ENCODE measurements at regions not wholly inside any gene's neighbourhood (a gene's known extent, or its start where the extent isn't known, plus 50 kb on each side); places are given as distances from the start of the nearest gene placed in this dataset.

GRCh38 chr11:121800731-121801393 is 315.2 kb downstream of the BLID start:
- Histone ChIP-seq H3K27ac (ENCODE audit: low read length) (no peak overlapping the region), H3K9me3 (ENCODE audit: low read length) (no peaks in the 10 kb centered on the region), H4K20me1 (ENCODE audit: insufficient read depth) (no peaks in the 10 kb centered on the region), H3K79me2 (replicated peaks; ENCODE audit: insufficient read depth, low read length) (no peaks in the 10 kb centered on the region), H3K4me3 (ENCODE audit: low read length) (no peak overlapping the region), H2AFZ (ENCODE audit: low read depth, low read length) (no peak overlapping the region), H3F3A (ENCODE audit: insufficient read depth, low read length, poor library complexity, severe bottlenecking) (no peaks in the 10 kb centered on the region), H3K9ac (ENCODE audit: low read length) (no peak overlapping the region), H3K9me2 (ENCODE audit: insufficient read depth, low read length) (no peaks in the 10 kb centered on the region), H3K4me2 (ENCODE audit: low read length) (no peak overlapping the region), H3K36me3 (ENCODE audit: insufficient read depth, low read length) (no peaks in the 10 kb centered on the region), H3K27me3 (ENCODE audit: insufficient read depth, low read depth, low read length) (no peaks in the 10 kb centered on the region)
- TF ChIP-seq TAF1 (IDR thresholded peaks at IDR 0.05; ENCODE audit: low read depth) (no peak), CTCF (IDR thresholded peaks at IDR 0.05; ENCODE audit: poor library complexity, severe bottlenecking) (no peak), RAD21 (conservative IDR thresholded peaks at IDR 0.05) (no peak), POLR2AphosphoS5 (IDR thresholded peaks at IDR 0.05) (no peak), EZH2 (IDR thresholded peaks at IDR 0.05; ENCODE audit: borderline replicate concordance, insufficient read depth, low read length, poor library complexity, severe bottlenecking) (no peak), REST (IDR thresholded peaks at IDR 0.05; ENCODE audit: borderline replicate concordance) (no peak), EP300 (conservative IDR thresholded peaks at IDR 0.05; ENCODE audit: poor library complexity, severe bottlenecking) (no peak), SMC3 (conservative IDR thresholded peaks at IDR 0.05; ENCODE audit: poor library complexity) (no peak), MXI1 (conservative IDR thresholded peaks at IDR 0.05; ENCODE audit: poor library complexity, severe bottlenecking) (no peak)

GRCh38 chr11:121800240-121800639 is 315.8 kb downstream of the BLID start:
- Histone ChIP-seq H3K4me3 (ENCODE audit: low read length) (no peak overlapping the region), H3K9me2 (ENCODE audit: insufficient read depth, low read length) (no peaks in the 10 kb centered on the region), H4K20me1 (ENCODE audit: insufficient read depth) (no peaks in the 10 kb centered on the region), H3K9ac (ENCODE audit: low read length) (no peak overlapping the region), H3K27me3 (ENCODE audit: insufficient read depth, low read depth, low read length) (no peaks in the 10 kb centered on the region), H2AFZ (ENCODE audit: low read depth, low read length) (no peak overlapping the region), H3K36me3 (ENCODE audit: insufficient read depth, low read length) (no peaks in the 10 kb centered on the region), H3K4me2 (ENCODE audit: low read length) (no peak overlapping the region), H3K9me3 (ENCODE audit: low read length) (no peaks in the 10 kb centered on the region), H3F3A (ENCODE audit: insufficient read depth, low read length, poor library complexity, severe bottlenecking) (no peaks in the 10 kb centered on the region), H3K27ac (ENCODE audit: low read length) (no peak overlapping the region), H3K79me2 (replicated peaks; ENCODE audit: insufficient read depth, low read length) (no peaks in the 10 kb centered on the region)
- TF ChIP-seq CTCF (IDR thresholded peaks at IDR 0.05; ENCODE audit: poor library complexity, severe bottlenecking) (no peak), EP300 (conservative IDR thresholded peaks at IDR 0.05; ENCODE audit: poor library complexity, severe bottlenecking) (no peak), RAD21 (conservative IDR thresholded peaks at IDR 0.05) (no peak), MXI1 (conservative IDR thresholded peaks at IDR 0.05; ENCODE audit: poor library complexity, severe bottlenecking) (no peak), TAF1 (IDR thresholded peaks at IDR 0.05; ENCODE audit: low read depth) (no peak), SMC3 (conservative IDR thresholded peaks at IDR 0.05; ENCODE audit: poor library complexity) (no peak), POLR2AphosphoS5 (IDR thresholded peaks at IDR 0.05) (no peak), EZH2 (IDR thresholded peaks at IDR 0.05; ENCODE audit: borderline replicate concordance, insufficient read depth, low read length, poor library complexity, severe bottlenecking) (no peak), REST (IDR thresholded peaks at IDR 0.05; ENCODE audit: borderline replicate concordance) (no peak)

Measured in neural cell (in vitro differentiated cells).